Activated T-helper 17 cell treated with anti-CD3 and anti-CD28 coated beads, Interleukin-2, amount 50 U/mL, for 72 hours (primary cell): ENCODE measurements at regions not wholly inside any gene's neighbourhood (a gene's known extent, or its start where the extent isn't known, plus 50 kb on each side); places are given as distances from the start of the nearest gene placed in this dataset.
"Not testable (repeated sequence)": the region's sequence is repeated elsewhere in the genome, so short reads cannot be mapped to it uniquely, and the experiment has no call there.

Experiments
- ATAC-seq: fragments of 150-1000 bp; cut with Tn5 transposase; replicated peaks from 2 replicates; pipeline ENCODE4 v1.10.0; 2021; ENCODE audit warnings: mild to moderate bottlenecking, moderate library complexity
- H3K27ac Mint-ChIP-seq: one replicate; pipeline ENCODE4 v1.8.0; 2022; ENCODE audit warnings: mixed read lengths
- H3K27me3 Mint-ChIP-seq: one replicate; pipeline ENCODE4 v1.8.0; 2022; ENCODE audit warnings: mixed read lengths
- H3K36me3 Mint-ChIP-seq: one replicate; pipeline ENCODE4 v1.8.0; 2022; ENCODE audit warnings: low read depth, mild to moderate bottlenecking, mixed read lengths
- H3K4me1 Mint-ChIP-seq: one replicate; pipeline ENCODE4 v1.8.0; 2022; ENCODE audit warnings: mixed read lengths
- H3K4me3 Mint-ChIP-seq: one replicate; pipeline ENCODE4 v1.8.0; 2022; ENCODE audit warnings: mild to moderate bottlenecking, mixed read lengths
- H3K9me3 Mint-ChIP-seq: one replicate; pipeline ENCODE4 v1.8.0; 2022; ENCODE audit warnings: mixed read lengths

- Mint-ChIP-seq H3K4me3 (no peak overlapping the region), H3K27ac (no peak overlapping the region), H3K4me1 (no peaks in the 10 kb centered on the region), H3K27me3 (no peaks in the 10 kb centered on the region), H3K9me3 (no peaks in the 10 kb centered on the region), H3K36me3 (no peaks in the 10 kb centered on the region)
- ATAC-seq, result no peak
Measured at GRCh38 chr2:53610260-53610659, 157.3 kb upstream of the CHAC2 start.

GRCh38 chr2:53609551-53609950 lies 158.1 kb upstream of the CHAC2 start:
- H3K27ac Mint-ChIP-seq, result no peak overlapping the region
- H3K4me1 Mint-ChIP-seq, result no peaks in the 10 kb centered on the region
- no peaks in the 10 kb centered on the region for H3K36me3 Mint-ChIP-seq
- H3K9me3 Mint-ChIP-seq, result no peaks in the 10 kb centered on the region
- H3K27me3 Mint-ChIP-seq, result no peaks in the 10 kb centered on the region
- H3K4me3 Mint-ChIP-seq, result no peak overlapping the region
- ATAC-seq, result no peak

GRCh38 chr2:53608293-53608692 lies 159.3 kb upstream of the CHAC2 start:
- no peaks in the 10 kb centered on the region for H3K36me3 Mint-ChIP-seq
- no peaks in the 10 kb centered on the region for H3K9me3 Mint-ChIP-seq
- no peak overlapping the region for H3K27ac Mint-ChIP-seq

GRCh38 chr2:53600815-53601214 lies 166.8 kb upstream of the CHAC2 start:
- H3K9me3 Mint-ChIP-seq, result no peaks in the 10 kb centered on the region
- no peaks in the 10 kb centered on the region for H3K4me1 Mint-ChIP-seq
- H3K36me3 Mint-ChIP-seq, result no peaks in the 10 kb centered on the region
- ATAC-seq, result no peak
- no peak overlapping the region for H3K4me3 Mint-ChIP-seq
- H3K27ac Mint-ChIP-seq, result no peak overlapping the region
- peaks cover 7% of the 10 kb centered on the region for H3K27me3 Mint-ChIP-seq

More at GRCh38 chr2:53608293-53608692, 159.3 kb upstream of the CHAC2 start:
- Mint-ChIP-seq H3K4me3 (no peak overlapping the region), H3K4me1 (no peaks in the 10 kb centered on the region), H3K27me3 (no peaks in the 10 kb centered on the region)
- no peak for ATAC-seq

- ATAC-seq, H3K36me3 Mint-ChIP-seq, H3K9me3 Mint-ChIP-seq, H3K27ac Mint-ChIP-seq, H3K4me3 Mint-ChIP-seq, H3K27me3 Mint-ChIP-seq, H3K4me1 Mint-ChIP-seq: not testable (repeated sequence)
Measured at GRCh38 chr2:53586733-53587612, 180.6 kb upstream of the CHAC2 start.

- no peak overlapping the region for H3K27ac Mint-ChIP-seq
- peaks cover 1% of the 10 kb centered on the region for H3K27me3 Mint-ChIP-seq
- no peaks in the 10 kb centered on the region for H3K9me3 Mint-ChIP-seq
- H3K36me3 Mint-ChIP-seq, result no peaks in the 10 kb centered on the region
- ATAC-seq, result no peak
- H3K4me1 Mint-ChIP-seq, result no peaks in the 10 kb centered on the region
- no peak overlapping the region for H3K4me3 Mint-ChIP-seq
Measured at GRCh38 chr2:53584986-53585385, 182.6 kb upstream of the CHAC2 start.

GRCh38 chr2:53583583-53583982 lies 184.0 kb upstream of the CHAC2 start:
- Mint-ChIP-seq H3K4me3 (no peak overlapping the region), H3K4me1 (no peaks in the 10 kb centered on the region), H3K9me3 (no peaks in the 10 kb centered on the region), H3K27me3 (peaks cover 4% of the 10 kb centered on the region), H3K27ac (no peak overlapping the region), H3K36me3 (no peaks in the 10 kb centered on the region)
- ATAC-seq, result no peak

- Mint-ChIP-seq H3K4me1 (no peaks in the 10 kb centered on the region), H3K9me3 (no peaks in the 10 kb centered on the region), H3K4me3 (no peak overlapping the region), H3K27ac (no peak overlapping the region), H3K27me3 (peaks cover 4% of the 10 kb centered on the region), H3K36me3 (no peaks in the 10 kb centered on the region)
- no peak for ATAC-seq
Measured at GRCh38 chr2:53582556-53582955, 185.0 kb upstream of the CHAC2 start.

- Mint-ChIP-seq H3K36me3 (no peaks in the 10 kb centered on the region), H3K4me1 (no peaks in the 10 kb centered on the region), H3K9me3 (no peaks in the 10 kb centered on the region), H3K27ac (no peak overlapping the region), H3K27me3 (peaks cover 7% of the 10 kb centered on the region), H3K4me3 (no peak overlapping the region)
- no peak for ATAC-seq
Measured at GRCh38 chr2:53576166-53576565, 191.4 kb upstream of the CHAC2 start.

GRCh38 chr2:53575721-53576124 lies 191.9 kb upstream of the CHAC2 start:
- no peak for ATAC-seq
- no peak overlapping the region for H3K27ac Mint-ChIP-seq
- H3K9me3 Mint-ChIP-seq, result no peaks in the 10 kb centered on the region
- H3K27me3 Mint-ChIP-seq, result peaks cover 7% of the 10 kb centered on the region
- no peaks in the 10 kb centered on the region for H3K36me3 Mint-ChIP-seq
- H3K4me1 Mint-ChIP-seq, result no peaks in the 10 kb centered on the region
- no peak overlapping the region for H3K4me3 Mint-ChIP-seq

GRCh38 chr2:53572696-53573095 lies 194.9 kb upstream of the CHAC2 start:
- peaks cover 3% of the 10 kb centered on the region for H3K27me3 Mint-ChIP-seq
- no peaks in the 10 kb centered on the region for H3K9me3 Mint-ChIP-seq
- H3K27ac Mint-ChIP-seq, result no peak overlapping the region
- no peak for ATAC-seq
- no peak overlapping the region for H3K4me3 Mint-ChIP-seq
- no peaks in the 10 kb centered on the region for H3K4me1 Mint-ChIP-seq
- no peaks in the 10 kb centered on the region for H3K36me3 Mint-ChIP-seq

- Mint-ChIP-seq H3K4me1 (no peaks in the 10 kb centered on the region), H3K36me3 (no peaks in the 10 kb centered on the region), H3K9me3 (no peaks in the 10 kb centered on the region), H3K4me3 (no peak overlapping the region), H3K27me3 (no peaks in the 10 kb centered on the region), H3K27ac (no peak overlapping the region)
- no peak for ATAC-seq
Measured at GRCh38 chr2:53569957-53570727, 197.5 kb upstream of the CHAC2 start.

- no peaks in the 10 kb centered on the region for H3K9me3 Mint-ChIP-seq
- ATAC-seq, result peak; percentile 31
- H3K4me3 Mint-ChIP-seq, result no peak overlapping the region
- no peaks in the 10 kb centered on the region for H3K27me3 Mint-ChIP-seq
- H3K4me1 Mint-ChIP-seq, result no peaks in the 10 kb centered on the region
- no peaks in the 10 kb centered on the region for H3K36me3 Mint-ChIP-seq
- no peak overlapping the region for H3K27ac Mint-ChIP-seq
Measured at GRCh38 chr2:53568469-53568868, 199.1 kb upstream of the CHAC2 start.

GRCh38 chr2:53567073-53567472 lies 200.5 kb upstream of the CHAC2 start:
- no peaks in the 10 kb centered on the region for H3K4me1 Mint-ChIP-seq
- no peaks in the 10 kb centered on the region for H3K9me3 Mint-ChIP-seq
- no peak overlapping the region for H3K27ac Mint-ChIP-seq
- no peak for ATAC-seq
- H3K4me3 Mint-ChIP-seq, result no peak overlapping the region
- H3K36me3 Mint-ChIP-seq, result no peaks in the 10 kb centered on the region
- no peaks in the 10 kb centered on the region for H3K27me3 Mint-ChIP-seq

- no peak for ATAC-seq
- Mint-ChIP-seq H3K27me3 (peaks cover under 1% of the 10 kb centered on the region), H3K9me3 (peaks cover under 1% of the 10 kb centered on the region), H3K27ac (no peak overlapping the region), H3K36me3 (no peaks in the 10 kb centered on the region), H3K4me1 (no peaks in the 10 kb centered on the region), H3K4me3 (no peak overlapping the region)
Measured at GRCh38 chr2:53562407-53562806, 205.2 kb upstream of the CHAC2 start.
